Kidney epithelial cell (primary cell): ENCODE measurements at regions not wholly inside any gene's neighbourhood (a gene's known extent, or its start where the extent isn't known, plus 50 kb on each side); places are given as distances from the start of the nearest gene placed in this dataset.

Experiments
- DNase-seq: peaks from one replicate; pipeline ENCODE4 v3.0.0-alpha.2; 2010; ENCODE audit warnings: low read depth
- H3K27me3 ChIP-seq: 2 replicates; pipeline ENCODE4 v1.6.0; 2011; ENCODE audit warnings: low read length; ENCODE audit not compliant: control insufficient read depth, insufficient read depth
- H3K36me3 ChIP-seq: 2 replicates; pipeline ENCODE4 v1.5.1; 2011; ENCODE audit warnings: low read length; ENCODE audit not compliant: control insufficient read depth, insufficient read depth
- H3K4me3 ChIP-seq: 2 replicates; pipeline ENCODE4 v1.5.1; 2011; ENCODE audit warnings: low read depth, mild to moderate bottlenecking, control low read depth, low read length
- CTCF ChIP-seq: IDR thresholded peaks from 2 replicates; pipeline ENCODE4 v1.5.1; 2011; ENCODE audit warnings: mild to moderate bottlenecking, moderate library complexity, low read length, control low read depth, inconsistent platforms; ENCODE audit not compliant: insufficient read depth, poor library complexity, severe bottlenecking

DNA sequence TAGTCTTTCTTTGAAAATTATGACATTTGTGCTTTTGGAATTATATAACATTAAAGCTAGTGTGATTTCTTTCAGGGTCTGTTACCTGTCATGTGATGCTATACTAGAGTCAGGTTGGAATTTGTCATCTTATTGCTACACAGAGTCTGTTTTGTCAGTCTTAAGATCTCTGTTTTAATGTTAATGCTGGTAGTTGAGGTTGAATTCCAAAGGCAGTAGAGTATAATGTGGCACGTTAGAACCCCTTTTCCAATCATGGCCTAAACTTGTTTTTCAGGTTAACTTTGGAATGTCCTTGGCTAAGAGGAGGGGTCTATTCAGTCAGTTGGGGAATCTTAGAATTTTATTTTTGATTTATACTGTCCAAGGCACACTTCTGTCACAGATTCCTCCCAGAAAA lies 258.5 kb downstream of the PABPC4L start:
- no peak for TF ChIP-seq CTCF
- Histone ChIP-seq H3K4me3 (no peak overlapping the region), H3K27me3 (no peaks in the 10 kb centered on the region), H3K36me3 (no peaks in the 10 kb centered on the region)
- no peak for DNase-seq

- no peaks in the 10 kb centered on the region for H3K36me3 ChIP-seq
- no peak for TF ChIP-seq CTCF
- no peak overlapping the region for H3K4me3 ChIP-seq
- no peak for DNase-seq
- H3K27me3 ChIP-seq, result no peaks in the 10 kb centered on the region
Measured at GRCh38 chr4:133938061-133938460, 263.5 kb downstream of the PABPC4L start.

DNA sequence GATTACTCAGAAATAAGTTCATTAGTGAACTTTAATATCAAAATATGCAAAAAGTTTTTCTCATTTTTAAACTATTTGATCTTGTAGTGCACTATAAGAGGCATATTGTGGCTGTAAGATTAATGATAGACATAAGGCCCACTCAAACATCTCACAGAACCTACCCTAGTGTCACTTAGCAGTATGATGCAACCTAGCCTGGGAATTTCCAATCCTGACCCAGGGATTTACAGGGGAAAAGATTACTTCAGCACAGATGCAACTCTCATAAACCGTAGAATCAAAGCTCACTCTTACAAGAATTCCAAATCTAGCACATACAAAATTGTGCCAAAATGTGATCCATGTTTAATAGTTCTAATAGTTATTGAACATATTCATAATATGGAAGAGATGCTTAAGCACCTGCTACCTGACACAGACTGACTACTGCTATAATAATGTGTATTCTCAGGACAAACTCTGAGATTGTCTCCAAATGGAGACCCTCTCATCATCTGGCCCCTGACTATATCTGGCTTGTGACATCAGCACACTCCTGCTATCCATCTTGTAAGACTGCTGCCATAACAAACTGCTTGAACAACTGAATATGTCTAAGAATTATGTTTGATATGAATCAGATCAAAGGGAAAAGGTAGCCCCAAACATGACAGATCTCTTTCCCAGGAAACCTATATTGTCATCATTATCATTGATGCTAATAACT lies 271.9 kb downstream of the PABPC4L start:
- Histone ChIP-seq H3K36me3 (no peaks in the 10 kb centered on the region), H3K4me3 (no peak overlapping the region), H3K27me3 (no peaks in the 10 kb centered on the region)
- no peak for TF ChIP-seq CTCF
- DNase-seq, result no peak

- H3K27me3 ChIP-seq, result no peaks in the 10 kb centered on the region
- no peak for DNase-seq
- H3K36me3 ChIP-seq, result no peaks in the 10 kb centered on the region
- no peak overlapping the region for H3K4me3 ChIP-seq
- TF ChIP-seq CTCF, result no peak
Measured at GRCh38 chr4:133921280-133922195, 280.1 kb downstream of the PABPC4L start.

DNA sequence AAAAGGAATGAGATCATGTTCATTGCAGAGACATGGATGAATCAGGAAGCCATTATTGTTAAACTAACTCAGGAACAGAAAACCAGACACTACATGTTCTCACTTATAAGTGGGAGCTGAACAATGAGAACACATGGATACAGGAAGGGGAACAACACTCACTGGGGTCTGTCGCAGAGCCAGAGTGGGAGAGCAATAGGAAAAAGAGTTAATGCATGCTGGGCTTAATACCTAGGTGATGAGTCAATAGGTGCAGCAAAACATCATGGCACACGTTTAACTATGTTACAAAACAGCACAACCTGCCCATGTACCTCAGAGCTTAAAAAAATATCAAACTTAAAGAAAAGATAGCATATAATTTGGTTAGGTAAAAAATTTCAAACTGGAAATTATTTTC lies 281.4 kb downstream of the PABPC4L start:
- no peak for TF ChIP-seq CTCF
- DNase-seq, result no peak
- no peaks in the 10 kb centered on the region for H3K27me3 ChIP-seq
- H3K4me3 ChIP-seq, result no peak overlapping the region
- no peaks in the 10 kb centered on the region for H3K36me3 ChIP-seq
